ENCODE measurements at regions not wholly inside any gene's neighbourhood (a gene's known extent, or its start where the extent isn't known, plus 50 kb on each side); places are given as distances from the start of the nearest gene placed in this dataset.
"Not testable (repeated sequence)": the region's sequence is repeated elsewhere in the genome, so short reads cannot be mapped to it uniquely, and the experiment has no call there.

DNA sequence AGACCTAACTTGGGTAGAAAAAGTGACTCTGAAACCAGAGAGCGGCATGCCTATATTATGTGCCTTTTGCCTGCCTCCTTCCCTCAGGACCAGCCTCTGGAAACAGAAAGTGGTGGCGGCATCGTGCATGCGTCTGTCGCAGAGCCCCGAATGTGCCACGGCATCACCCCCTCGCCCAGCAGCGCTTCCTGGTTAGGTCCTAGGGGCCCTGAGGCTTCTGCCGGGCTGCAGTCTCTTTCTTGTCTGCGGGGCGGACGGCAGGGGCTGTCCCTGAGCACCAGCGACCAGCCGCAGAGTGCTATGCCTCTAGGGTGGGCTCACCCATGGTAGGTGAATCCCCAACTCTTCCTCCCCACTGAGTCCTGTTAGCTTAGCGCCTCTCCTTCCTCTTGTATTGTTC, 68.7 kb downstream of the VSIG4 start:
- no peak for DNase-seq

DNA sequence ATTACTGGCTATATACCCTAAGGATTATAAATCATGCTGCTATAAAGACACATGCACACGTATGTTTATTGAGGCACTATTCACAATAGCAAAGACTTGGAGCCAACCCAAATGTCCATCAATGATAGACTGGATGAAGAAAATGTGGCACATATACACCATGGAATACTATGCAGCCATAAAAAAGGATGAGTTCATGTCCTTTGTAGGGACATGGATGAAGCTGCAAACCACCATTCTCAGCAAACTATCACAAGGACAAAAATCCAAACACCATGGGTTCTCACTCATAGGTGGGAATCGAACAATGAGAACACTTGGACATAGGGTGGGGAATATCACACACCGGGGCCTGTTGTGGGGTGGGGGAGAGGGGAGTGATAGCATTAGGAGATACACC, 72.7 kb downstream of the VSIG4 start:
- DNase-seq, result not testable (repeated sequence)

DNA sequence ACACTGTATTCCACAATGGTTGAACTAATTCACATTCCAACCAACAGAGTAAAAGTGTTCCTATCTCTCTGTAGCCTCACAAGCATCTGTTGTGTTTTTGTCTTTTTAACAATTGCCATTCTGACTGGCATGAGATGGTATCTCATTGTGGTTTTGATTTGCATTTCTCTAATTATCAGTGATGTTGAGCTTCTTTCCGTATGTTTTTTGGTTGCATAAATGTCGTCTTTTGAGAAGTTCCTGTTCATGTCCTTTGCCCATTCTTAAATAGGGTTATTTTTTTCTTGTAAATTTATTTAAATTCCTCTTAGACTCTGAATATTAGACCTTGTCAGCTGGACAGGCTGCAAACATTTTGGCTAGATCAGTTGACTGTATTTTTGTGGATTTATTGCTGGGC, 78.2 kb downstream of the VSIG4 start:
- no peak for DNase-seq

DNA sequence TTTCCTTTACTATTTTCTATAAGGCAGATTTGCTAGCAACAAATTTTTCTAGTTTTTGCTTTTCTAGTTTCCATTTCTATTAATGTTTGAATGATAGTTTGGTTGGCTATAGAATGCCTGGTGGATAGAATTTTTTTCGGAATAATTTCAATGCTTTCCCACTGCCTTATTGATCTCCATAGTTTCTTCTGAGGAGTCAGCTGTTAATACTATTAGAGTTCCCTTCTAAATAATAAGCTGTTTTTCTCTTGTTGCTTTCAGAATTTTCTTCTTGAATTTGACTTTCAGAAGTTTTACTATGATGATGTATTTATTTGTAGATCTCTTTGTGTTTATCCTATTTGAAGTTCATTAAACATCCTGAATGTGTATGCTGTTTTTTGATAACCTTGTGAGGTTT, 91.8 kb downstream of the VSIG4 start:
- DNase-seq, result no peak

DNA sequence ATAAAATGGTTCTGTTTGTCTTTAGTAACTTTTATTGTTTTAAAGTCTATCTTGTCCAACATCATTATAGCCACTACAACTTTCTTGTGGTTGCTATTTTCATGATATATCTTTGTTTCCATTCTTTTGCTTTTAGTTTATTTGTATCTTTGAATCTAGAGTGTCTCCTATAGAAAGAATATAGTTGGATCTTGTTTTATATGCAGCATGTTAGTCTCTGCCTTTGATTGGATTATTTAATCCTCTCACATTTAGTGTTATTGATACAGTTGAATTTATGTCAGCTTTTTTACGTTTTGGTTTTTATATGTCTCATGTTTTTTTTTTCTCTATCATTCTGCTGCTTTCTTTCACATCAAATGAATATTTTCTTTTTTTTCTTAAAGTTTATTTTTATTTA, 98.1 kb downstream of the VSIG4 start:
- no peak for DNase-seq

DNA sequence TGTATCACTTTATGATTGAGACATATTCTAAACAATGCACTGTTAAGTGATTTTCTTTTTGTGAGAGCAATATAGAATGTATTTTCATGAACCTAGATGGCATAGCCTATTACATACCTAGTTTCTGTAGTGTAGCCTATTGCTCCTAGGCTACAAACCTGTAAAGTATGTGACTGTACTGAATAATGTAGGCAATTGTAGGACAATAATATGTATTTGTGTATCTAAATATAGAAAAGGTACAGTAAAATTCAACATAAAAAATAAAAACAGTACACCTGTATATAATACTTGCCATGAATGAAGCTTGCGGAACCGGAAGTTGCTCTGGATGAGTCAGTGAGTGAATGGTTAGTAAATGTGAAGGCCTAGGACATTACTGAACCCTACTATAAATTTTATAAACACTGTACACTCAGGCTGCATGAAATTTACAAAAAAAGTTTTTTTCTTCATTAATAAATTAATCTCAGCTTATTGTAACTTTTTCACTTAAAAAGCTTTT, 106.7 kb downstream of the VSIG4 start:
- DNase-seq, result no peak

DNA sequence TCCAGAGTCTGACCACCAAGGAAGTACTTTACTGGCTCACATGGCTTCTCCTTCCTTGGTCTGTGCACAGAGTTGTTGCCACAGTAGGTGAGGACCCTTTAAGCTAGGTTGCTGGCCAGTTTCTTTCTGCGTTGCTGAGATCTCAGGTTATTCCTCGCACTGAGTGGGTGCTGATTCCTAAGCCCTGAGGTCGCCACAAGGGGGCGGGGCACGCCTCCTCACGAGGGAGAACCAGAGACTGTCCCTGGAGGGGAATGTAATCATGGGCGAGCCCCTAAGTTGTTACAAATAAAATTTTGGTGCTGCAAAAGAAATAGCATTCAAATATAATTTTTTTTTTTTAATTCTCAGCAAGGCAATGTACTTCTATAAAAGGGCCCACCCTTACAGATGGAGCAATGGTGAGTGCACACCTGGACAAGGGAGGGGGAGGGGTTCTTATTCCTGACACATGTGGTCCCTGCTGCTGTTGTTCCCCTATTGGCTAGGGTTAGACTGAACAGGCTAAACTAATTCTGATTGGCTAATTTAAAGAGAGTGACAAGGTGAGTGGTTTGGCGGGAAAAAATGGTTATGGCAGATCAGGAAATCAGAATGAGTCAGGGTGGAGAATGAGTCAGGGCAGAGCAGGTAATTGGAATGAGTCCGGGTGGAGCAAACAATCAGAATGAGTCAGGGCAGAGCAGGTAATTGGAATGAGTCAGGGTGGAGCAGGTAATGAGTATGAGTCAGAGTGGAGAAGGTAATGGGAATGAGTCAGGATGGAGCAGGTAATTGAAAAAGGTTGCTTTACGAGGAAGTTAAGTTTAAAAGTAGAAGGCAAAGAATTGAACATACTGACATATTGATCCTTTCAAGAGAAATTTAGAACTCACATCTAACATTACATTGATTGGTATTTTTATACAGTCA, 107.5 kb downstream of the VSIG4 start:
- no peak for DNase-seq

DNA sequence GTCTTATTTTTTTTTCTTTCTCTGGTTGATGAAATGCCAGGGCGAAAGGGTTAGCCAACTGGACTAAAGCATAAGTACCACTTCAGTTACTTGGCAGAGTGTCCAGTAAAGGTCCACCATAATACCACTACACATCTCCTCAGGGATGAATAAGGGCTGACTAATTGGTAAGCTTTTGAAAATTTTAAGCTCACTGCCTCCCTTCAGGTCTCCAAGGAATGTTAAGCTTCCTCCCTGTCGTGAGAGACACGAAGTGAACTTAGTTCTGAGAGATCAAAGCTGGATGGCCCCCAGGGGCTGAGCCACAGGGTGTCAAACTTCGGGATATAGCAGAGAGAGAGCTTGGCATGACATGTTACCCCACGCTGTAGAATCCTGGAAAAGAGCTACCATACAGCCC, 111.4 kb downstream of the VSIG4 start:
- no peak for DNase-seq

DNA sequence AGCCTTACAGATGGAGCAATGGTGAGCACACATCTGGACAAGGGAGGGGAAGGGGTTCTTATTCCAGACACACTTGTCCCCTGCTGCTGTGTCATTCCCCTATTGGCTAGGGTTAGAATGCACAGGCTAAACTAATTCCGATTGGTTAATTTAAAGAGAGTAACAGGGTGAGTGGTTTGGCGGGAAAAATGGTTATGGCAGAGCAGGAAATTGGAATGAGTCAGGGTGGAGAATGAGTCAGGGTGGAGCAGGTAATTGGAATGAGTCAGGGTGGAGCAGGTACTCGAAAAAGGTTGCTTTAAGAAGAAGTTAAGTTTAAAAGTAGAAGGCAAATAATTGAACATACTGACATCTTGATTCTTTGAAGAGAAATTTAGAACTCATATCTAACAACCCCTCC, 112.5 kb downstream of the VSIG4 start:
- DNase-seq, result not testable (repeated sequence)

DNA sequence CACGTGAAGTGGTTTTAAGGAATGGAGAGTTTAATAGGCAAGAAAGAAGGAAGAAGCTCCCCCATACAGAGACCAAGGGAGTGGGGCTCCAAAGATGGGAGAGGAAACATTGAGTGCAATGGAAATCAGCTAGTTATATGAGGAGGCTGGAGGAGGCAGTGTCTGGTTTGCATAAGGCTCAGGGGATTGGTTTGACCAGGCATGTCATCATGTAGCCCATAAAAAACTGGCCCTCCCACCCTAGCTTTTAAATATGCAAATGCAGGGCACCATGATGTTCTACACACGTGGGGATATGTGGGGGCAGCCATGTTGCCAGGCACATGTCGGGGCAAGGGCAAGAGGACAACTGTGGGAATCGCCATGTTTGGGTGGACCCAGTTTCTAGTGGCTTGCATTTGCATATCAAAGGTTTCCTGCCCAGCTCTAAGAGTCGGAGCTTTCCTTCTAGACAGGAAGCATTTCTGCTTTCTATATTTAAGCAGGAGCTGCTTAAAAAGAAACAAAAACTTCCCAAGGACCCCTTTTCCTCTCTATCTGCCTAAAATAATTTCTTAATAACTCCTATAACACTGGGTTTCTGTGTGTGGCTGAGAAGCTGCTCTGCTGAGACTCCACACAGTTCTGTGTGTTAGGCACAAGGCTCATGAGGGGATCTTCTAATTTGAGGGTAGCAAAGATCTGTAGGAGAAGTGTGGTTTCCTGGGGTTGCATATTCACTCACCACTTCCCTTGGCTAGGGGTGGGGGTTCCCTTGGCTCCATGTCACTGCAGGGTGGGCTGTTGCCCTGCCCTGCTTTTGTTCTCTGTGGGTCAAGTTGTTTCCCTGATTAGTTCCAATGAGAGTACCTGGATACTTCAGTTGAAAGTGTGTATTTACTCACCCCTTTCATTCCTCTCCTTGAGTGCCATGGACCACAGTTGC, 113.5 kb downstream of the VSIG4 start:
- DNase-seq, result no peak

DNA sequence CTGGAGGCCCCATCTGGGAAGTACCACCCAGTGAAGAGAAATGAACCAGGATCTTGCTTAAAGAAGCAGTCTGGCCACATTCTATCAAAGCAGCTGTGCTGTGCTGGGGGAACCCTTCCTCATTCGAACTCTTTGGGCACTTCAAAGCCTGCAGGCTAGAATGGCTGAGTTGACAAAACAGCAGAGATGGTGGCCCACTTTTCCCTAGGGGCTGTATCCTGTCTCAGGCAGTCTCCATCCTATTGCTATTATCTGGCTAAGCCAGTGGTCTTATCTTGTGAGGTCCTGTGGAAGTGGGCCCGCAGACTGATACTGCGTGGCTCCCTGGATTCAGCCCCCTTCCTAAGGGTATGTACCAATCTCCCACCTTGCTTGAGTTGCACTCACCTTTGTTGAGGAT, 114.3 kb downstream of the VSIG4 start:
- no peak for DNase-seq

DNA sequence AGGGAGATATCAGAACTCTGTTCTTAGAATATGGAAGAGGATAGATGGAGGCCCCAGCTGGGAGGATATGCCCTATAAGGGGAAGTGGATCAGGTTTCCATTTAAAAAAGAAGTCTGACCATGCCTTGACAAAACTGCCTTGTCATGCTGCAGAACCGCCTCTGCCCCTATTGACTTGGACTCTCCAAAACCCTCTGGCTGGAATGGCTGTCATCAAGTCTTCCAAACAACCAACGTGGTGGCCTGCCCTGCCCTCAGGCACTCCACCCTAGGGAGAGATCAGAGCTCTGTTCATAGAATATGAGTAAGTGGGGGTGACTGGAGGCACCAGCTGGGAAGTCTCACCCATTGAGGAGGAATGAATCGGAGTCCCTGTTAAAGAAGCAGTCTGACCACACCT, 114.9 kb downstream of the VSIG4 start:
- no peak for DNase-seq

DNA sequence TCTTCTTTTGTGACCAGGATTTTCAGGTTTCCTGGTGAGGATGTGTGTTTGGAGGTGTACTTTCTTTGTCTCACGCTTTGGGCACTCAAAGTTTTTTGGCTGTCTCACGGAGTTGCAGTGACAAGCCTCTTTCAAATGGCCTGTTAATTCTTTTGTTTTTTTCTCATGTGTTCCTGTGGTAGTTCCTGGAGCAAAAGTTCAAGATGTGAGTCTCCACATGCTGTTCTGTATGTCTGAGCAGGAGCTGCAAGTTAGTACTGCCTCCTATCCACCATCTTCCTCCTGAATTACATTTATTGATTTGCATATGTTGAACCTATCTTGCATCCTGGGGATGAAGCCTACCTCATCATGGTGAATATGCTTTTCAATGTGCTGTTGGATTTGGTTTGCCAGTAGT, 118.5 kb downstream of the VSIG4 start:
- no peak for DNase-seq

DNA sequence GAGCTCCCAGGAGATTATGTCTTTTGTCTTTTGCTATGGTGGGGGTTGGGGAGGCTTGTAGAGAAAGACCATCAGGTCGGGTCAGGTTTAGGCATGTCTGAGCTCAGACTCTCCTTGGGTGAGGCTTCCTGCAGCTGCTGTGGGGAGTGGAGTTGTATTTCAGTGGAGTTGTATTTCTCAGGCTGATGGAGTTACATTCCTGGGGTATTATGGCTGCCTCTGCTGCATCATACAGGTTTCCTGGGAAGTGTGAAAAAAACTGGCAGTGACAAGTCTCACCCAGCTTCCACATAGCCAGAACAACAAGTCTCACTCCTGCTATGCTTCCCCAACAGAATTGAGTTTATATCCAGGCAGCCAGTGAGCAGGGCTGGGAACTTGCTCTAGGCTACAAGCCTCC, 119.3 kb downstream of the VSIG4 start:
- no peak for DNase-seq

DNA sequence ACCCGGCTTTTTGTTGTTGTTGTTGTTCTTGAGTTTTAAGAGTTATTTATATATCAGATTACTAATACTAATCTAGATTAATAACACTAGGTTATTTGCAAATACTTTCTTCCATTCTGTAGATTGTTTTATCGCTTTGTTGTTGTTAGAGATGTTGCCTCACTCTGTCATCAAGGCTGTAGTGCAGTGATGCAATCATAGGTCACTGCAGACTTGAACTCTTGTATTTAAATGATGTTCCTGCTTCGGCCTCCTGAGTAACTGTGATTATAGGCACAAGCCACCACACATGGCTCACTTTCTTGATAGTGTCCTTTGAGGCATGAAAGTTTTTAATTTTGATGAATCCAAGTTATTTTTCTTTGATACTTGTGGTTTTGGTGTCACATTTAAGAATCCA, 129.0 kb downstream of the VSIG4 start:
- no peak for DNase-seq

DNA sequence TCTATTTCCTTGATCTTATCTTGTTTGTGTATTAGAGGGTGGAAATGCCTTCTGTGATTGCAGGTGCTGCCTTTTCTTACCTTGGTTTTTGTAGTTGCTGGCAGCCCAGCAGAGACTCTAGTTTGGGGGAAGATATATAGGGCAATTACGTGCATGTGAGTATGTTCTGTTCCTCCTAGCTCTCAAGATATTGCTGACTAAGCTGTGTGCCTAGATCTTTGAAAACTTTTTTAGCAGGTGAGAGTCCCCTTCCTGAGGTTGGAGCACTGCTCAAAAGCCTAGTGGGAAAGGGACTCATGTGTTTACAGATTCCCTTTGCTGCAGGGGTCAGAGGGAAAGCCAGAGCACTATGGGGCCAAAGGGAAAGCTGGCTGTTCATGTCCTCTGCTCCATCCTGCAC, 136.1 kb downstream of the VSIG4 start:
- no peak for DNase-seq

DNA sequence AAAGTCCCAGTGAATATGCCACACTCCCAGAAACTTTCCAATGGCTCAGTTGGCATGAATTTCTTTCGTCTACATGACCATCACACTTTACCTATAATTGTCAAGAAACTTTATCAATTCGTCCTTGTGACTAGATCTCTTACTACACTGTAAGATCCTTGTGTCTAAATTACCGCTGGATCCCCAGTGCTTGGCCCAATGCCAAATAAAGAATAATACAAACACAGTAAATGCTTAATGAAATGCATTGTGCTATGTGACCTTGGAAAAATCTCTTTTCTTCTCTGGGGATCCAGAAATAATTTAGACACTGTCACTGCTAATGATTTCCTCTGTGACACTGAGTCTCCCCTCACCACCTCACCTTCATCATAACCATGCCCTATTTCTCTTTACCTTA, 137.9 kb downstream of the VSIG4 start:
- no peak for DNase-seq

DNA sequence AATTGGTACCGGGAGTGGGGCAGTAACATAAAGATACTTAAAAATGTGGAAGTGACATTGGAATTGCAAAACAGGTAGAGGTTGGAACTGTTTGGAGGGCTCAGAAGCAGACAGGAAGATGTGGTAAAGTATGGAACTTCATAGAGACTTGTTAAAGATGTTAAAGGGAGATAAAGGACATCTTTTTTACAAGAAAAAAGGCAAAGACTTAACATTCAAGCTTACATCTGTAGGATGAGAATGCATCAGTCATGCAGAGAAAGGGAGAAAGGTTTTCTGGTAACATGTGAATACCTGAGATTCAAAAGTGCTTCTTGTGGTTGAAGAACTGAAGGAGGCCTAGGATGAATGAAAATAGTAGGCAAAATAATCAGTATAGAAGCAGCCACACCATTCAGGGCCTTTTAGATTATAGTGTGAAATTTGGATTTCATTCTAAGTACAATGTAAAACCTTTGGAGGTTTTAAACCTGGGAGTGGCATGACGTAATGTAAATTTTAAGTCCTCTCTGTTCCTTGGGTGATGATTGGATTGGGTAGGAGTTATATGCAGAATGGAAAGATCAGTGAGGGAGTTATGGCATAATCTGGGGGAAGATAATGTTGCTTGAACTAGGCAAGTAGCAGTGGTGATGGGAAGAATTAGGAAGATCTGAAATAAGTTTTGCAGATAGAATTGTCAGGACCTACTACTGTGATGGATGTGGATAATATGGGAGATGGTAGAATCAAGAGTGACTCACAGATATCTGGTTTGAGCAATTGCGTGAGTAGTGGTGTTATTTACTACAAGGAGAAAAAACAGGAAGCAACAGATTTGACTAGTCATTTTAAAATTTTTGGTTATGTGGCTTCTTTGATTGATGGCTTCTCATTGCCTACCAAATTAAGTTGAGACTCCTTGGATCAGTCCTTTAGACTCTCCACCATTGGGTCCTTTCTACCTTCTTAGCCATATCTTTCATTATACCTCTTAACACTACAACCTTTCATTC, 138.7 kb downstream of the VSIG4 start:
- DNase-seq, result no peak

DNA sequence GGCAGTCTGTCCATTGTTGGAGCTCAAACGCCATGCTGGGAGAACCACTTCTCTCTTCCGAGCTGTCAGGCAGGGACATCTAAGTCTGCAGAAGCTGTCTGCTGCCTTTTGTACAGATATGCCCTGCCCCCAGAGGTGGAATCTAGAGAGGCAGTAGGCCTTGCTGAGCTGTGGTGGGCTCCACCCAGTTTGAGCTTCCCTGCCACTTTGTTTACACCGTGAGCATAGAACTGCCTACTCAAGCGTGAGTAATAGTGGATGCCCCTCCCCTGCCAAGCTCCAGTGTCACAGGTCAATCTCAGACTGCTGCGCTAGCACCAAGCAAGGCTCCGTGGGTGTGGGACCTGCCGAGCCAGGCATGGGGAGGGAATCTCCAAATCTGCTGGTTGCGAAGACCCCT, 145.7 kb downstream of the VSIG4 start:
- DNase-seq, result no peak

DNA sequence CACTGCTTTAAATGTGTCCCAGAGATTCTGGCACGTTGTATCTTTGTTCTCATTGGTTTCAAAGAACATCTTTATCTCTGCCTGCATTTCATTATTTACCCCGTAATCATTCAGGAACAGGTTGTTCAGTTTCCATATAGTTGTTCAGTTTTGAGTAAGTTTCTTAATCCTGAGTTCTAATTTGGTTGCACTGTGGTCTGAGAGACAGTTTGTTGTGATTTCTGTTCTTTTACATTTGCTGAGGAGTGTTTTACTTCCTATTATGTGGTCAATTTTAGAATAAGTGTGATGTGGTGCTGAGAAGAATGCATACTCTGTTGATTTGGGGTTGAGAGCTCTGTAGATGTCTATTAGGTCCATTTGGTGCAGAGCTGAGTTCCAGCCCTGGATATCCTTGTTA, 148.1 kb downstream of the VSIG4 start:
- not testable (repeated sequence) for DNase-seq

DNA sequence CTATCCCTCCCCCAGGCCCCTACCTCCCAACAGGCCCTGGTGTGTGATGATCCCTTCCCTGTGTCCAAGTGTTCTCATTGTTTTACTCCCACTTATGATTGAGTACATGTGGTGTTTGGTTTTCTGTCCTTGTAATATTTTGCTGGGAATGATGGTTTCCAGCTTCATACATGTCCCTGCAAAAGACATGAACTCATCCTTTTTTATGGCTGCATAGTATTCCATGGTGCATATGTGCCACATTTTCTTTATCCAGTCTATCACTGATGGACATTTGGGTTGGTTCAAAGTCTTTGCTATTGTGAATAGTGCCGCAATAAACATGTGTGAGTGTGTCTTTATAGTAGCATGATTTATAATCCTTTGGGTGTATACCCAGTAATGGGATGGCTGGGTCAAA, 151.7 kb downstream of the VSIG4 start:
- DNase-seq, result not testable (repeated sequence)

DNA sequence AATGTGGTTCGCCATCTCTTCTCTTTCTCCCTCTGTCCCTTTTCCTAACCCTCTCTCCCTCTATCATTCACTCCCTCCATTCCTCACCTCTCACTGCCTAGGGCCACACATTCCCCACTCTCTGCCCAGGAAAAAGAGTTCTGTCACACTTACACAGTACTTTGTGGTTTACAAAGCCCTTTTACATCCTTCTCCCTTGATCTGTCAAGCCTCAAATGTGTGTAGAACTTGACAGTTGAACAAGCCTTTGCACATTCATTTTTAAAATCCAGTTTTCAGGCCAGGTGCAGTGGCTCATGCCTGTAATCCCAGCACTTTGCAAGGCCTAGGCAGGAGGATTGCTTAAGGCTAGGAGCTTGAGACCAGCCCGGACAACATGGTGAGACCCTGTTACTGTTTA, 156.3 kb downstream of the VSIG4 start:
- DNase-seq, result no peak
